AG20443 (cell line): ENCODE measurements at regions not wholly inside any gene's neighbourhood (a gene's known extent, or its start where the extent isn't known, plus 50 kb on each side); places are given as distances from the start of the nearest gene placed in this dataset.

Experiments
- DNase-seq: peaks from one replicate; pipeline ENCODE4 v3.0.0; 2012; ENCODE audit warnings: low spot score, mixed read lengths

DNA sequence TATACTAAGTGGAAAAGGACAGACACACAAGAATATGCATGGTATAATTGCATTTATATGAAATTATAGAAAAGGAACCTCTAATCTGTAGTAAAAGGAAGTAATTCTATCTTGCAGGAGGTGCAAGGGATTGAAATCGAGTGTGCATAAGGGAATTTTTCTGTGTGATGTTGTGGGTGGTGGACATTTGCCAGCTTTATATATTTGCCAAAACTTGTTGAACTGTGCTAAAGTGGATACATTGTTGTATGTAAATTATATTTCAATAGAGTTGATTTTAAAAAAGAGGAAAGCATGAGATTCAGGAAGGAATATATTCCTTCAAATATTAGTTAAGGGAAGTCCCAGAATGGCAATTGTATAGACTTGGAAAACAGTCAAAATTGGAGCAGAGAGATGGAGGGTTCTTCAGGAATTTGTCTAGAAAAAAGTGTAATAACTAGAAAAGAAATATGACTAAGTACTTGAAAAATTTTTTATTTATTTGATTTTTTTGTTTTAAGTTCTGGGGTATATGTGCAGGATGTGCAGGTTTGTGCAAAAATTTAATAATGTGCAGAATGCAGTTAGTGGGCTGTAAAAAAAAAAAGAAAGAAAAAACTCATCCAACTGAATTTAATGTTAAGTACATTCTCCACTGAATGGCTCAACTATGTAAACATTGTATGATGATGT is 96.1 kb downstream of the ARL4A start:
- no peak for DNase-seq

DNA sequence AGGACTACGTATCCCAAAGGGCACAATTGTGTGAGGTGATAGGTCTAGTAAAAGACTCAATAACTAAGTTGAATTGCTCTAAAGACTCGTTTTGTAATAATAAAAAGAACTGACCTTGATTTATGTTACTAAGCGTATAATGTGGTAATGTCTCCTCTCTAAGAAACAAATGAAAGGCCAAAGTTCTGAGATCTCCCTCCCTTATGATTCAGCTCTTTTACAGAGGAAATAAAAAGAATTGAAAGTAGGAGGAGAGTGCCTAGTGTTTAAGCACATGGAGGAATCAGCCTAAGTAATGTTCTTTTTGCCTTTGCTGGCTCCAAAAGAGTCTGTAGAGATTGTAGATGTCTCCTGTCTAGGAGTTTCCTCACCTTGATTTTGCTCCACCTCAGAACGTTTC is 98.0 kb downstream of the ARL4A start:
- DNase-seq = no peak

DNA sequence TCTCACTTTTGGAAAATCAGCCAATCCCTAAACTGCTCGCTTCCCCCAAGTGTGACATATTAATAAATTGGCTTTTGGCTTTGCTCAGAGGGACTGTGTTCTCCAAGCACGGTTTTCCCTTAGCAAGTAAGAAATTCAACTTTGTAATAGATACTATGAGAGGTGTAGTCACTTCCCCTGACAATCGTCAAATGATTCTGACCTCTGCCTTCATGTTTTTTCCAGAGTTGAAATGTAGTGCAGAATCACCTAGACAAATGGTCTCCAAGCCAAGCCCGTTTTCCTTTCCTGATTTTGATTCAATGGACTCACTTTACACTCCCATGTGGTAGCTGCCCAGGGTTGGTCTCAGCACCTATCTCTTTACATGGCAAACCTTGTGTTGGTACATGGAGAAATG is 99.1 kb downstream of the ARL4A start:
- DNase-seq = no peak

DNA sequence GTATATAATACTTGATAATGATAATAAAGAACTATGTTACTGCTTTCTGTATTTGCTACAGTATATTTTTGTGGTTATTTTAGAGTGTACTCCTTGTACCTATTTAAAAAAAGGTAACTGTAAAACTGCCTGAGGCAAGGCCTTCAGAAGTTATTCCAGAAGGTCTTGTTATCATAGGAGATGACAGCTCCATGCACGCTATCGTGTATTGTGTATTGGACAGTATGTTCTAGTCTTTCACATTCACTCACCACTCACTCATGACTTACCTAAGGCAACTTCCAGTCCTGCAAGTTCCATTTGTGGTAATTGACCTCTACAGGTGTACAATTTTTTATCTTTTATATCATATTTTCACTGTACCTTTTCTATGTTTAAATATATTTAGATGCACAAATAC is 100.7 kb downstream of the ARL4A start:
- DNase-seq = no peak

DNA sequence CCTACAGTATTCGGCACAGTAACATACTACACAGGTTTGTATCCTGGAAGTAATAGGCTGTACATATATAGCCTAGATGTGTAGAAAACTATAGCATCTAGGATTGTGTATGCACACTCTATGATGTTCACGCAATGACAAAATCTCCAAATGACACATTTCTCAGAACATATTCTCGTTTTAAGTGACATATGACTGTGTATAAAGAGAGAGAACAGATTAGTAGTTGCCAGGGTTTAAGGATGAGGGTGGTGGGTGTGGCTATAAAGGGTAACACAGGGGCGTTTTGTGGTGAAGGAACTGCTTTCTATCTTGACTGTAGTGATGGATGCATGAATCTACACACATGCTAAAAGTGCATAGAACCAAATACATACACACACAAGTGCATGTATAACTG is 101.2 kb downstream of the ARL4A start:
- DNase-seq = no peak

DNA sequence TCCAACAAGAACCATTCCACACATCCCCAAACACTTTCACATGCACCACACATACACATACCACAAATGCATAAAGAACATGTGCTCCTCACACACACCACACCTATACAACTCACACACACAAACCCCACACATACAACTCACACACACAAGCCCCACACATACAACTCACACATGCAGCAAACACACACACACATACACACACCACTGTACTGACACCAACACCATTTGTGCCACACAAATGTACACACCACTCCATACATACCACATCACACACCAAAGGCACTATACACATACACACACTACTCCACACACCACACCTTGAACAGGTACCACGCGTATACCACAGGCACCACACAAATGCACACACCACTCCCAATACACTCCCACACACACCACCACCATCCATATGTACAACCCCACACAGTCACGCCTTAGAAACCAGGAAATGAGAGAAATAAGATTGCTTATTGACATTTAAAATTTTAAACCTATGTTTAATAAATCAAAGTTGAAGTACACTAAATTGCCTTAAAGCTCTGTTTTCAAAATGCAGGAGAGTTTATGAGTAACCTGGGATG is 107.4 kb downstream of the ARL4A start:
- no peak for DNase-seq

DNA sequence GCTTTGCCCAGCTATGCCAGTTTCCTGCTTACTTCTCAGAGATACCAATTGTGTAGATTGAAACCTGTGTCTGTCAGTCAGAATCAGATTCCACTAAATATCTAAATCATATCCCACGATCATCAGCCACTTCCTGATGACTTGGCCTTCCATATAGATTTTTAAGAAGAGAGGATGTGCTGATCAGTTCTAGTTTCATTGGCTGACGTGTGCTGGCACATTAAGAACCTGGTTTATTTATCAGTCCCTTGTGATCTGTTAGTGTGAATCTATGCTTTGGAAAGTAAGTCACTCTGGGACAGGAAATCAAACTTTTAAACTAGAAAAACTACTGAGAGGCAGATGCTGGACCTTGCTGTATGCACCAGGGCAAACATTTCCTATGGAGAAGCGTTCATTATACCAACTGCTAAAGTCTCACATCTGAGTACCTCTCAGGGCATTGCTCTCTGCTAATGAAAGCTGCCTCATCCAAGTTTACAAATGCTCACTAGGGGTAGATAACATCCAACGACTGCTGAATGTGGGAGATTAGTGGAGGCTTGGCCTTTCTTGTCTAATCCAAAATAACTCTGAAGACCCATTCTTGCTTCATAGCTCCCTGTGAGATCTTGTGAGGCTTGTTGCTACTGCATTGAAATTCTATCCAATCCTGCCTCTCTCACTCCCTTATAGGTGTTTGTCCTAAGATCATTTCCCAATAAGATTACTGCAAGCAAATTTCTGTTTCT is 109.1 kb downstream of the ARL4A start:
- DNase-seq = no peak

DNA sequence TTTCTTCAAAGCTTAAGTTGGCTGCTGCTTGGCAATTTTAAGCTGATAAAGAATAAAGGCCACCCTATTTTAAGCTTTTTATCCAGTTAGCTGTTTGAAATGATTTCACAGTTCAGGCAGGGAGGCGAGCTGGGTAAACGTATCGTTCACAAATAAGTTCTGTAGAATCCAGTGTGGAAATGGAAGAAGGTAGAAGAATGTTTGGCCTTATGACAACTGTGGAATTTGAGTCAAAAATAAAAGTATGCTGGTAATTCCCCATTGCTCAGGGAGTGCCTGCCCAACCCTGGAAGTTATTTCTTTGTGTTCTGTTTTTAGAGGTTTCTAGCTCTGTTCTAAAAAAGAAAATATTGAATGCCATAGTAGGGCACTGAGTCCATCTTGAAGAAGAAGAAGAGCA is 113.1 kb downstream of the ARL4A start:
- no peak for DNase-seq

DNA sequence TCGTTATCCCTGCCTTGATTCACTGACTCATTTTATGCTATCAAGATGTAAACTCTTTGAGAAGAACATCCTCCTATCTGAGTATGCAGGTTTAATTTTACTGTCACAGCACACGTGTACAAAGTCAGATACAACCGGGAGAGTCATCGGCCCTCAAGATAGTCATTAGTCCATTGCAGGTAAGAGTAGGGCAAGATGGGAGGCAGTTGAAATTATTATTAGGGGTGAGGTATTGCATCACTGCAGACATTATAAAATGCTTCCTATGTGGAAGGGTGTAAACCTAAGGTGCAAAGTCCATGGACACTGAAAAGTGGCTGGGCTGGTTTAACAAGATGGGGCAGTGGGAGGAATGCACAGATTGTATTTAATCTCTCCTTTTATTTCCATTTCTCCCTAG is 113.7 kb downstream of the ARL4A start:
- no peak for DNase-seq

DNA sequence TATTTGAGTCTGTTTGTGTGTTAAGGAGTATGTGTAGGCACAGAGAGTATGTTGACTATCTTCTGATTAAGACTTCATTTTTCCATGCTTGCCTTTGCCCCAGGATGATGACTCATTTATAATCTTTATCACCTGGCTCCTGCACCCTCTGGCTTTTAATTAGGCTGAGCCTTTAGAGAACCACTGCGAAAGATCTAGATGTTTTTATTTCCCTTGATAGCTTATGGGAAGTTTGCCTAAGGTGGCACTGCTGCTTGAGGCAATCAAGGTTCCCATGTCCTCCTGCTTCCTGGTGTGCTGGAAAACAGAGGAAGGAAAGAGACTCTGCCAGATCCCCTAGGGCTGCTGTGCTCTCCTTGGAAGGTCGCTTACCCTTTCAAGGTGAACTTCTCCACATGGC is 114.6 kb downstream of the ARL4A start:
- DNase-seq = no peak

DNA sequence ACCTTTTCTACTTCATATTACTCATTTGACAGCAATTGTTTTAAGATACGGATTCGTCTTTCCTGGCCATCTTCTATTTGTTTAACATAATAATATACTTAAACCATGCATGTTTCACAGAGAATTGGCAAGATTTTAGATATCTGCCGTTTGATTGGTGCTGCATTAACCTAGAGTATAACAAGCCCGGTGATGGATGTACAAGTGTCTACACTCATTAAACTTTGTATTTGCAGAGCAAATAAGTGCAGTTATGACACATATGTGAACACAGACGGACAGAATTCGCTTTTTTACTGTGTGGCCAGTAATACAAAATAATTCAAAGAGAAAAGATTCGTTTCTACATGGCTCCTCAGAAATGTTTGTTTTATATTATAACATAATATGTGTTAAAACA is 116.1 kb downstream of the ARL4A start:
- DNase-seq = no peak

DNA sequence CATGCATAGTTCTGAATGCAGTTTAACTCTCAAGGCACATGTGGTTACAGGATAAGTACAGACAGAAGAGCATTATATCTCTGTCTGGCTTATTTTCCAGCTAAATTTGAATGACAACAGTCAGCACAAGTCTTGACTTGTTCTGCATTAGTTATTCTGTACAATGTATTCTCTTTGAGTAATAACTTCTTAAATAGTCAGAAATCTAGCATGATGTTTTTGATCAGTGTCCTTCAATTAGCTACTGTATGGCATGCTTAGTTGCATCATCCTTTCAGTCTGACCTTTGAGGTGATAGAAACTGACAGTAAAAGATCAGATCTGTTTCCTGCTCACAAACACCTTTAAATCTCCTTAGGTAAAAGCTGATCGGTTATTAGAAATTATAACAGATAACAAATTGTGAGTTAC is 118.1 kb downstream of the ARL4A start:
- DNase-seq = no peak

DNA sequence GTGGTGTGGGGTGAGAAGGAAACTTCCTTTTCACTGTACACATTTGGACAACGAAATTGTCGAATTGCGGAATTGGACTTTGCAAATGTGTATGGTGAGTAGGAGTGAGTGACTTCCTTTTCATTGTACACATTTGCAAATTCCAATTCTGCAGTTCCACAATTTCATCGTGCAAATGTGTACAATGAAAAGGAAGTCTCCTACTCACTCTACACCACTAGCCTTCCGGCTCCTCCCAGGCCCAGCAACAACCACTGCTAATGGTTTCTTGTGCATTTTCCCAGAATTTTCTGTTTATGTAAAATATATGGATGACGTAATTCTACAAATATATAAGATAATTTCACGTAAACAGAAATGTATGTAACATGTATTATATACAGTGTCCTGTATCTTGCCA is 118.5 kb downstream of the ARL4A start:
- no peak for DNase-seq

DNA sequence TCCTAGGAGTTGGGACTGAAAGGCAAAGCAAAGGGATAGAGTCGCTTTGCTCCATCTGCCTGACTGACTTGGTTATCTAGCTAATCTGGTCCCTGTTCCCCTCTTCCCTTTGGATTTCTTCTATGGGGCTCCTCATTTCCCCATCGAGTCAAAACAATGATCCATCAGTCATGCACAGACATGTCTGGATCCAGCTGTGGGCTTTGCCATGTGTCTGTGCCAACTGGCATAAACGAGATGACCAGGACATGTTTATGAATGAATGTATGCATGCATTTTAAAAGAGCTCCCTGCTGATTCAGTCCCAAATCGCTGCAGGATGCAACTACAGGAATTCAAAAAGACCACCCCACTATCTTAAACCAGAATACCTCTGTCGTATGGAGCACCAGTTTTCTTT is 122.0 kb downstream of the ARL4A start:
- DNase-seq = no peak

DNA sequence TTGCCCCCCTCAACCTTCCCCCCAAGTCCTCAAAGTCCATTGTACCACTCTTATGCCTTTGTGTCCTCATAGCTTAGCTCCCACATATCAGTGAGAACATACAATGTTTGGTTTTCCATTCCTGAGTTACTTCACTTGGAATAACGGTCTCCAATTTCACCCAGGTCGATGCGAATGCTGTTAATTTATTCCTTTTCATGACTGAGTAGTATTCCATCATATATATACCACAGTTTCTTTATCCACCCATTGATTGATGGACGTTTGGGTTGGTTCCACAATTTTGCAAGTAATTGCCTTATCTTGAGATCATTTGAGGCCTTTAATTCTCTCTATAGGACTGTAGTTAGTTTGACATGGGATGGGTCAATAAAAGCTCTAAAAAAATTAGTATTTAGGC is 124.7 kb downstream of the ARL4A start:
- no peak for DNase-seq

DNA sequence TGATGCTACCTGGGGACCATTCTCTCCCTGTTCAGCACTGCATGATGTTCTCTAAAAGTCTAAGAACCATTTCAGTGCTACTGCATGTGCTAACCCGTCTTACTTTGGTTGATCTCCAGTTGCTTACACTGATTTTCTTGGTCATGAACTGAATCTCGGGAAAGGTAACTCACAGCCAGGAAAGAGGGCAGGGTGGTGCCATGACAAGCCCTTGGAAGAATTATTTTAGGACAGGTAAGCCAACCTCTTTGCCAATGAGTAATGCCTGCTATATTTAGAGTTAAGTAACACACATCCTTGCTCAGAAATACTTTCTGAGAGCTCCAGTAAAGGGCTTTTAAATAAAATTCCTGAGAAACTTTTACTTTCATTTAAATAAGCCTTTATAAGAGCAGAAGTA is 126.7 kb downstream of the ARL4A start:
- DNase-seq = no peak

DNA sequence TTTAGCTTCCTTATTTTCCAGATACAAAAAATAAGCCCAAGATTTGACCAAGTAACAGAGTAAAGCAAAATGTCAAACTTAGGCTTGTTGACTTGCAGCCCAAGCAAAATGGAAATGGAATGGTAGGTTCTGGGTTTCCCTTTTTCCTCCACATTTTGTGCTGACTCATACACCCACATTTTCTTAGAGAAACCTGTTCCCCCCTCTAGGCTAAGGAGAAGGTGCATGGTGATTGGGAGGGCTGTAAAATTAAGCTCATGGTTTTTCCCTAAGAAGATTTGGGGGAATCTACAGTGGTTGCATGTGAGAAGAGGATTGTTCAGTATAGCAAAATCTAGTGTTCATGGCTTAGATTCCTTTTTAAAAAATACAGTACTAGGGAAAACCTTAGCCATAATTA is 127.4 kb downstream of the ARL4A start:
- DNase-seq = no peak

DNA sequence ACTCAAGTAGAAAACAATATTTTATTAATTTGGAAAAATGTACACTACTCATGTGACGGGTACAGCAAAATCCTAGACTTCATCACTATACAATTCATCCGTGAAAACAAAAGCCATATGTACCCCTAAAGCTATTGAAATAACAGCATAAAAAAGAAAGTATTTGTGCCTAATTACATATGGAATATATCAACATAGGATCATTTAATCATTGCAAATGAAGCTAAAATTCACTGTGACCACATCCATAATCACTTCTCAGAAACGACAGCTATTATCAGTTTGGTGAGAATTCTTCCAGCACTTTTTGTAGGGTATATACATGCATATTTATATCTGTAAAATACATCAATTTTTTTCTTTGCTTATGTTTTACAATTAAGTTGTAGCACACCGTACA is 128.0 kb downstream of the ARL4A start:
- no peak for DNase-seq

DNA sequence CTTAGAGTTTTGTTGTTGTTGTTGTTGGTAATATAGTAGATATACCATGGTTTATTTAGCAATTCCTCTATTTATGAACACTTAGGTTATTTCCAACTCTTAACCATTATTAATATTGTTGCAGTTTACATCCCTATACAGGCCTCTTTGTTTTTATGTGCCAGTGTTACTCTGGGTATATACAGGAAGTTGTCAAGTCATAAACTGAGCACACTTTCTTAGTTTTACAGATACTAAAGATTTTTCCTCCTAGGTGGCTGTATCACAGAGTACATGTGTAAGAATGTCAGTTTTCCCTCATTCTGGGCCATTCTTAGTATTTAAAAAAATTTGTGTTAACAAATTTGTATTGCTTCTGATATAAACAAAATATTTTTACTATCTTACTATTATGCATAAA is 128.4 kb downstream of the ARL4A start:
- no peak for DNase-seq

DNA sequence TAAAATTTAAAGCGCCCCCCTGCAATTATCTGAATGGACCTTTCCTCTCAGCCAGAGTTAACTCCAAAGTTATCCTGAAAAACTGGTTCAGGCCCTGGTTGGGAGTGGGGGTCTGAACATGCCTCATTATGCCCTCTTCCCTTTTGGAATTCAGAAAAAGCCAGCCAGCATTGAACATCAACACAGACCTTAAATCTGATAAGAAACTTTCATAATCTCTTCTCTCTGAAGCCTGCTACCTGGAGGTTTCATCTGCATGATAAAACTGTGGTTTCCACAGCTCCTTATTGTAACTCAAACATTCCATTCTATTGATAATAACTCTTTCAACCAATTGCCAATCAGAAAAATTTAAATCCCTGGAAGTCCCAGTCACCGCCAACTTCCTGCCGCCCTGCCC is 133.3 kb downstream of the ARL4A start:
- DNase-seq = no peak

DNA sequence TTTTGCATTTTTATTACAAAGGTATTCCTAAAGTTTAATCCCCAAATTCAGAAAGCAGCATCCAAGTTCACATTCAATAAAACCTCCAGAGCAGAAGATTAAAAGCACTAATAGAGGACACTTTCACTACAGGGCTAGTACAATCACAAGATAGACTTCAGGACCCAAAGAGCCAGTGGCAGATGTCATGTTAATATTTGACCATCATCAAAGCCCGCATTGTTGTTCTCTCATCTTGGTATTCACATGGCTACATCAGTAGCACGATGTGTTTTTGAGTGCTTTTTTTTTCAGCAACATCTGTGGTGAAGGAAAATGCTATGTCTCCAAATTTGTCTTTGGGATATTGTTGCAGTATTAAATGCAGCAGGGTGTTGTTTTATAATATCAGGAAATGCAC is 134.3 kb downstream of the ARL4A start:
- no peak for DNase-seq

DNA sequence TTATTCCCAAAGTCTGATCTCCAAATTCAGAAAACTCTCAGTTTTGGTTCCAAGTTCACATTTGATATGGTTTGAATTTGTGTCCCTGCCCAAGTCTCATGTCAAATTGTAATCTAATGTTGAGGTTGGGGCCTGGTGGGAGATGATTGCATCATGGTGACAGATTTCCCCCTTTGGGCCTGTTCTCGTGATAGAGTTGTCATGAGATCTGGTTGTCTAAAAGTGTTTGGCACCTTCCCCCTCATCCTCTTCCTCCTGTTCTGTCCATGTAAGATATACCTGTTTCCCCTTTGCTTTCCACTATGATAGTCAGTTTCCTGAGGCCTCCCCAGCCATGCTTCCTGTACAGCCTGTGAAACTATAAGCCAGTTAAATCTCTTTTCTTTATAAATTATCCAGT is 138.6 kb downstream of the ARL4A start:
- no peak for DNase-seq

DNA sequence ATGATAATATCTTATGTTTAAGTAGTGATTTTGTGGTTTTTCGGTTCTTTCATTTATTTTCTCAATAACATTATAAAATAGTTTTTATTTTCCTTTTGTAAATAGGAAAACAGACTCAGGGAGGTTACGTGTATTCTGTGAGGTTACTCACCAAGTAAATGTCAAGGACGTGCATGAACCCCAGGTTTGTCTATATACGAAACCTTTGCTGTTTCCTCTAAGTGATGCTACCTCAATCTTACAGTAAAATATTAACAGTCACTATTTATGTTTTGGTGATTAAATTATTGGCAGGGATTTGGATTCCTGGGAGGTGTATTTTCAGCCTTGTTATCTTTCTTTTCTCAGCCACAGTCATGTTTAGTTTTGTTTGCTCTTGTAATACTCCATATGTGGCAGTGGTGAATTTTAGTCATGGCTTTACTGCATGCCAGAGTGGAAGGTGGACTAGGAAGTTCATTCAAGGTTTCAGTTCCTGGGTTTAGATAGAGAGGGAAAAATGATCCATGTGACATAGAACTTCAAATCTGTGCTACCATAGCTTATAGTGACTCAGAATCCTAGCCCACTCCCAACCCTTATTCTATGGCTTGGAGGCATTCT is 139.9 kb downstream of the ARL4A start:
- no peak for DNase-seq
